Adrenal gland (tissue), 5 donors: ENCODE measurements at regions not wholly inside any gene's neighbourhood (a gene's known extent, or its start where the extent isn't known, plus 50 kb on each side); places are given as distances from the start of the nearest gene placed in this dataset.

Experiments used
- POLR2A ChIP-seq, 2 donors: fragments of 450-650 bp; IDR thresholded peaks; one replicate each; pipeline ENCODE4 v1.6.1; 2017; ENCODE audit warnings: antibody characterized with exemption in 2 of 2, mild to moderate bottlenecking in 2 of 2, moderate library complexity in 1 of 2
- TF ChIP-seq, protein P1 (sequence below), 6 experiments: fragments of 450-650 bp in 4 of 6; fragments of 200-600 bp in 2 of 6; sonication (generic) in 1 of 6; IDR thresholded peaks; 1 replicate in 5 of 6; 2 replicates in 1 of 6; pipeline versions ENCODE4 v1.5.1 to v1.8.0; 2016 to 2021; ENCODE audit warnings: antibody characterized with exemption in 6 of 6, mild to moderate bottlenecking in 2 of 6, moderate library complexity in 1 of 6
- donor health status: DM: no; HTN: no; CAD: no.

DNA sequence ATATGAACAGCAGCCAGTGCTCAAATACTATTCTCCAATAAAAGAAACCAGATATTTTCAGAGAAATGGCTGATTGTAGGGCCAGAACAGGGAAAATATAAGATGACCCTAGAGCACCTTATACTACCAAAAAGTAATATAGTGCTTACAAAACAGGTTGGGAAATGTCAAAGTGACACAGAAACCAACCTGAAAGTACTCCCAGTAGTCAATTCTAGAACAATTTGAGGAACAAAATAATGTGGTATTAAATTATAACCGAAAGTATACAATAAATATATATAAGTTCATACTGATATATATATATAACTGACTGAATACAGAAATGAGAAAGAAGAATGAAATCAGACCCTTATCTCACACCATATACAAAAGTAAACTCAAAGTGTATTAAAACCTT lies 657.2 kb upstream of the PHF14 start:
- TF ChIP-seq, protein P1, sequence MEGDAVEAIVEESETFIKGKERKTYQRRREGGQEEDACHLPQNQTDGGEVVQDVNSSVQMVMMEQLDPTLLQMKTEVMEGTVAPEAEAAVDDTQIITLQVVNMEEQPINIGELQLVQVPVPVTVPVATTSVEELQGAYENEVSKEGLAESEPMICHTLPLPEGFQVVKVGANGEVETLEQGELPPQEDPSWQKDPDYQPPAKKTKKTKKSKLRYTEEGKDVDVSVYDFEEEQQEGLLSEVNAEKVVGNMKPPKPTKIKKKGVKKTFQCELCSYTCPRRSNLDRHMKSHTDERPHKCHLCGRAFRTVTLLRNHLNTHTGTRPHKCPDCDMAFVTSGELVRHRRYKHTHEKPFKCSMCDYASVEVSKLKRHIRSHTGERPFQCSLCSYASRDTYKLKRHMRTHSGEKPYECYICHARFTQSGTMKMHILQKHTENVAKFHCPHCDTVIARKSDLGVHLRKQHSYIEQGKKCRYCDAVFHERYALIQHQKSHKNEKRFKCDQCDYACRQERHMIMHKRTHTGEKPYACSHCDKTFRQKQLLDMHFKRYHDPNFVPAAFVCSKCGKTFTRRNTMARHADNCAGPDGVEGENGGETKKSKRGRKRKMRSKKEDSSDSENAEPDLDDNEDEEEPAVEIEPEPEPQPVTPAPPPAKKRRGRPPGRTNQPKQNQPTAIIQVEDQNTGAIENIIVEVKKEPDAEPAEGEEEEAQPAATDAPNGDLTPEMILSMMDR (IDR thresholded peaks at IDR 0.05), result no peak
- no peak for TF ChIP-seq POLR2A (IDR thresholded peaks at IDR 0.05)
